ENCODE measurements at regions not wholly inside any gene's neighbourhood (a gene's known extent, or its start where the extent isn't known, plus 50 kb on each side); places are given as distances from the start of the nearest gene placed in this dataset.

GRCh38 chr2:7661502-7661901 is 744.3 kb downstream of the RNF144A start:
- Histone ChIP-seq H3K4me1 (ENCODE audit: low read depth) (no peaks in the 10 kb centered on the region), H3K36me3 (ENCODE audit: low read depth) (no peaks in the 10 kb centered on the region), H3K9me3 (no peaks in the 10 kb centered on the region), H3K4me3 (no peak overlapping the region)
- ATAC-seq (no peak), DNase-seq (no peak)
- TF ChIP-seq, protein P1, sequence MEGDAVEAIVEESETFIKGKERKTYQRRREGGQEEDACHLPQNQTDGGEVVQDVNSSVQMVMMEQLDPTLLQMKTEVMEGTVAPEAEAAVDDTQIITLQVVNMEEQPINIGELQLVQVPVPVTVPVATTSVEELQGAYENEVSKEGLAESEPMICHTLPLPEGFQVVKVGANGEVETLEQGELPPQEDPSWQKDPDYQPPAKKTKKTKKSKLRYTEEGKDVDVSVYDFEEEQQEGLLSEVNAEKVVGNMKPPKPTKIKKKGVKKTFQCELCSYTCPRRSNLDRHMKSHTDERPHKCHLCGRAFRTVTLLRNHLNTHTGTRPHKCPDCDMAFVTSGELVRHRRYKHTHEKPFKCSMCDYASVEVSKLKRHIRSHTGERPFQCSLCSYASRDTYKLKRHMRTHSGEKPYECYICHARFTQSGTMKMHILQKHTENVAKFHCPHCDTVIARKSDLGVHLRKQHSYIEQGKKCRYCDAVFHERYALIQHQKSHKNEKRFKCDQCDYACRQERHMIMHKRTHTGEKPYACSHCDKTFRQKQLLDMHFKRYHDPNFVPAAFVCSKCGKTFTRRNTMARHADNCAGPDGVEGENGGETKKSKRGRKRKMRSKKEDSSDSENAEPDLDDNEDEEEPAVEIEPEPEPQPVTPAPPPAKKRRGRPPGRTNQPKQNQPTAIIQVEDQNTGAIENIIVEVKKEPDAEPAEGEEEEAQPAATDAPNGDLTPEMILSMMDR (IDR thresholded peaks at IDR 0.05) = no peak
- intact Hi-C loops (cut with DNase I, micrococcal nuclease) = no loop called here

- Histone ChIP-seq H3K4me3 (no peak overlapping the region), H3K4me1 (ENCODE audit: low read depth) (no peaks in the 10 kb centered on the region), H3K9me3 (no peaks in the 10 kb centered on the region), H3K36me3 (ENCODE audit: low read depth) (no peaks in the 10 kb centered on the region)
- TF ChIP-seq, protein P1 (IDR thresholded peaks at IDR 0.05) = no peak
- DNase-seq = no peak
- intact Hi-C loops (cut with DNase I, micrococcal nuclease) = no loop called here
- peak; percentile 10 for ATAC-seq
These were observed 748.7 kb downstream of the RNF144A start for GRCh38 chr2:7665880-7666279.

- TF ChIP-seq, protein P1 (IDR thresholded peaks at IDR 0.05) = no peak
- H3K9me3 ChIP-seq = no peaks in the 10 kb centered on the region
- no peak for ATAC-seq
- H3K36me3 ChIP-seq (ENCODE audit: low read depth) = no peaks in the 10 kb centered on the region
- no peak overlapping the region for H3K4me3 ChIP-seq
- intact Hi-C loops (cut with DNase I, micrococcal nuclease) = no loop called here
- H3K4me1 ChIP-seq (ENCODE audit: low read depth) = no peaks in the 10 kb centered on the region
- no peak for DNase-seq
These were observed 749.5 kb downstream of the RNF144A start for GRCh38 chr2:7666596-7667259.

- H3K4me1 ChIP-seq (ENCODE audit: low read depth) = no peaks in the 10 kb centered on the region
- no peak overlapping the region for H3K4me3 ChIP-seq
- TF ChIP-seq, protein P1 (IDR thresholded peaks at IDR 0.05) = no peak
- no peaks in the 10 kb centered on the region for H3K36me3 ChIP-seq (ENCODE audit: low read depth)
- intact Hi-C loops (cut with DNase I, micrococcal nuclease) = no loop called here
- no peaks in the 10 kb centered on the region for H3K9me3 ChIP-seq
- no peak for DNase-seq
- no peak for ATAC-seq
These were observed 750.1 kb downstream of the RNF144A start for GRCh38 chr2:7667260-7667757.

DNA sequence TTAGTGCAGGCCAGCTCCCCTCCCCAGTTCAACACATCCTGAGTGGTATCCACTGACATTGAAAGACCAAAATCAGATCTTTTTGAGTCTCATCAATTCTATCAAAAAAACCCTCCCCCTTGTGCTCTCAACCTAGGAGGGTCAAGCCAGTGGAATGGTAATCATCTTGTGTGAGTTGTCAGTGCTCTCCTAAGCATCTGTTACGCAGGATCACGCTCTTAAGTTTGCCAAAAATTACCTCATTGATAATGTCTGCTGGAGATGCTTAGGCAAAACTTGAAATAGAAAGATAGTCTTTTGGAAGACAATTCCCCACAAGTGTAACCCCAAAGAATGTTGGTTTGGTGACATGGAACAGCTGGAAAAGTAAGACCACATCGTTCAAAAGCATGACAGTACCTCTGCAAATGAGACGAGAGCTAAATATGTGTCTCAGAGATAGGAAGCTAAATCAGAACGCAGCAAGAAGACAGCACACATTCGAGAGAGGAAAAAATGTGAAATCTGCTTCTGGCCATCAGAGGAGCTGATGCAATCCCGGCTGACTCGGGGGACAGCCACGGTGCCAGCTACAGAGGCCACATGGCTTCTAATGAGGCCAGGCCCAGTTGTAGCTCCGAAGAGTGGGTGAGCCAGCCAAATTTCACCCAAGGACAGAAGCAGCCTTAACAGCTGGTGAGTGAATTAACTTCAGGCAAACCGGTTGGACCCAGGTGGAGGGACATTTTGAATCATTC is 753.9 kb downstream of the RNF144A start:
- intact Hi-C loops (cut with DNase I, micrococcal nuclease) = no loop called here
- H3K9me3 ChIP-seq = no peaks in the 10 kb centered on the region
- TF ChIP-seq, protein P1 (IDR thresholded peaks at IDR 0.05) = no peak
- H3K4me3 ChIP-seq = no peak overlapping the region
- H3K36me3 ChIP-seq (ENCODE audit: low read depth) = no peaks in the 10 kb centered on the region
- DNase-seq (no peak), ATAC-seq (no peak)
- no peaks in the 10 kb centered on the region for H3K4me1 ChIP-seq (ENCODE audit: low read depth)

Data from mucosa of descending colon (tissue), 3 donors.